ENCODE measurements at regions not wholly inside any gene's neighbourhood (a gene's known extent, or its start where the extent isn't known, plus 50 kb on each side); places are given as distances from the start of the nearest gene placed in this dataset.

- no peak for DNase-seq
Measured at GRCh38 chr14:89660166-89660565, 243.1 kb upstream of the FOXN3 start.

GRCh38 chr14:89658977-89659670 lies 242.1 kb upstream of the FOXN3 start:
- DNase-seq: no peak

DNA sequence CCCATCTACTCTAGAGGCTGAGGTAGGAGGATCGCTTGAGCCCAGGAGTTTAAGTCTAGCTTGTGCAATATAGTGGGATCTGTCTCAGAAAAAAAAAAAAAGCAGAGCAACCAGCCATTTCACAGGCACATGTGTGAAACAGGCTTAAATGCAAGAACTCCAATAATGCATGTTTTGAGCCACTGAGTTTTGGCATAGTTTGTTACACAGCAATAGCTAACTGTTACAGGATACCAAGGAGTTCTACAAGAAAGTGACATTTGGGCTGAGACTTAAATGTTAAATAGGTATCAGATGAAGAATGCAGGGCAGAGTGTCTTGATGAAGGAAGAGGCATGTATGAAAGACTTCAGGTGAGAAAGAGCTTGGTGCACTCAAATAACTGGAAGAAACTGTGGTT lies 240.0 kb upstream of the FOXN3 start:
- DNase-seq: no peak

- DNase-seq: no peak
Measured at GRCh38 chr14:89654998-89655397, 238.0 kb upstream of the FOXN3 start.

DNA sequence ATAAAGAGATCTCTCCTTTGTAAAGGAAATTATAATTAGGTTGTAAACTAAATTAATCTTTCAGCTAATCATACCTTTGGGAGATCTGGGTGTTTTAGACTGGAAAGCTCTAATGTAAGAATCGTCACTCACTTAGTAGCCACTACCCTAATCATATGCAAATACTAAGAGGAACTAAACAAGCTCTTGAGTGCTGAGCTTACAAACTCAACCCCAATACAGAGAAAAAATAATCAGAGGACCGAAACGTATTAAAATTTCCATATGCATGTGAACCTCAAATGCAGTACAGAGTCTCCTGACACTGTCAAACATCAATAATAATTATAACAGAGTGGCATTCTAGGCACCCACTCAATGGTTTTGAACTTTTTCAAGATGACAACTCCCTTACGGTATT lies 235.3 kb upstream of the FOXN3 start:
- no peak for DNase-seq

- DNase-seq: no peak
Measured at GRCh38 chr14:89651805-89652204, 234.8 kb upstream of the FOXN3 start.

DNA sequence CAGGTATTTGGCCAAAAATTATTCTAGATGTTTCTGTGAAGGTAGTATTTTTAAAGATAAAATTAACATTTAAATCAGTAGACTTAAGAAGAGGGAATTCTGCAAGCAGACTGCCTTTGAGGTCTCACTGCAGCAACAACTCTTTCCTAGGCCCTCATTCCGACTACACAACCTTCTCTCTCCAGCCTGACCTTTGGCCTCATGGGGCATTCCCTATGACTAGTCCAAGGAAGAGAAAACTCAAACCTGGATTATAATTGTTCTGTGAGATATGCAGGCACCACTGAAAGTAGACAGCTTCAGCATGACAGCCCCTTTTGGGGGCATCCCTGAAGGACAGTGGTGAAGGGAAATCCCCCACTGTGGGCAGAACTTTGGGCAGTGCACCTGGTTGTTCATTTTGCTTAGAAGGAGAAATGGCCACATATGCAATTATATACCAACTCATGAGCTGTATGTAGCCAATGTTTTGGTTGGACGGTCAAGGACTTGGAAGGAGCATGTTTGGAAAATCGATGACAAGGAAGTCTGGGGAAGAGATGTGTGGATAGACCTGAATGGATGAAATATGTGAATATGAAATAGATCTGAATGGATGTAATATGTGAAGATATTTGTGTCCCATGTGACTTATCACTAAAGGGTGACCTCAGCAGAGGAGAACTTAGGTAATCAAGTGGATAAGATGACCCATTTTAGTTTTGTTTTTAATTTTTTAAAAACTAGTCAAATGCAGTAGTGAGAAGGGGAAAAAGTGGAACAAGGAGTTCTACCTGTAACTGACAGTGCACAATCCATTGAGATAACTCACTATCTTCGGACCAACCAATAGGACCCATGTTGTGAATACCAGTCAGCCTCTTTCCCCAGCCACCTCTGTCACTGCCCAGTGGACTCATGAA lies 233.3 kb upstream of the FOXN3 start:
- DNase-seq: no peak

DNA sequence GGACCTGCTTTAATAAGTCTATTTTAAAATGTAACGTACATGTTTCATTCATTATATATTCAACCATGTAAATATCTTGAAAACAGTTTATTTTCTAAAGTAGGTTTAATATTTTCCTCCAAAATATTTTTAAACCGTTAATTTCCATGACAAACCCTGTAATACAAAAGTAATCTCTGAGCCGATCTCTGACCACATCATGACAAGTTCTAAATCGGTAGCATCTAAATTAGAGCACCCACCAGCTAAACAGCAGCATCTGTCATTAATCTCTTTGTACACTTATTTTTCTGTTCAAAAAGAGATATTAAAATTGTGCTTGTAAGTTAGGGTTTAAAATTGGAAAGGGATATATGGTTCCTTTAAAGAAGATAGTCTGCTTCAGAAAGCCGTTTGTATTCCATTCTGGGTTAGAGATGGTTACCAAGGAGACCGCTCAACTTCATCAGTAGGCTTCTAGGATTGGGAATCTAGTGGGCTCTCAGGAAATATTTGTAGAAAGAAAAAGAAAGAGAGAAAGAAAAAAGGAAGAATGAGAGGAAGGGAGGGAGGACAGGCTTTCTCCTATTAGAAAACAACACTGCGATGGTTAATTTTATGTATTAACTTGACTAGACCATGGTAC lies 232.5 kb upstream of the FOXN3 start:
- no peak for DNase-seq

DNA sequence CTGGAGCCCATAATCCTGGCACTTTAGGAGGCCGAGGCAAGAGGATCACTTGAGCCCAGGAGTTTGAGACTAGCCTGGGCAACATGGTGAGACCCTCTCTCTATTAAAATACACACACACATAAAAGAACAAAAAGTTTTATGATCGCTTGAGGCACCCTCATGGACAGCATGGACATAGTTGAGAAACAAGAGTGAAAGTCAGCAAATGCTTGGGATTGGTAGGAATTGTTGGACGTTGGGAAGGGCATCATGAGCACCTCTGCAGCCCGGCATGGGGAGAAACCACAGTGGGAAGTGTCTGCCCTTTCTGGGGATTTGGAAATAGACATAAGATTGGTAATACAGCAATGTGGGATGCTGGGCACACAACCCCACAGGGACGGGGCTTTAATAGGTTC lies 231.9 kb upstream of the FOXN3 start:
- DNase-seq: no peak

GRCh38 chr14:89648510-89648909 lies 231.5 kb upstream of the FOXN3 start:
- DNase-seq: no peak

GRCh38 chr14:89646971-89647370 lies 229.9 kb upstream of the FOXN3 start:
- no peak for DNase-seq

GRCh38 chr14:89644641-89645040 lies 227.6 kb upstream of the FOXN3 start:
- no peak for DNase-seq

DNA sequence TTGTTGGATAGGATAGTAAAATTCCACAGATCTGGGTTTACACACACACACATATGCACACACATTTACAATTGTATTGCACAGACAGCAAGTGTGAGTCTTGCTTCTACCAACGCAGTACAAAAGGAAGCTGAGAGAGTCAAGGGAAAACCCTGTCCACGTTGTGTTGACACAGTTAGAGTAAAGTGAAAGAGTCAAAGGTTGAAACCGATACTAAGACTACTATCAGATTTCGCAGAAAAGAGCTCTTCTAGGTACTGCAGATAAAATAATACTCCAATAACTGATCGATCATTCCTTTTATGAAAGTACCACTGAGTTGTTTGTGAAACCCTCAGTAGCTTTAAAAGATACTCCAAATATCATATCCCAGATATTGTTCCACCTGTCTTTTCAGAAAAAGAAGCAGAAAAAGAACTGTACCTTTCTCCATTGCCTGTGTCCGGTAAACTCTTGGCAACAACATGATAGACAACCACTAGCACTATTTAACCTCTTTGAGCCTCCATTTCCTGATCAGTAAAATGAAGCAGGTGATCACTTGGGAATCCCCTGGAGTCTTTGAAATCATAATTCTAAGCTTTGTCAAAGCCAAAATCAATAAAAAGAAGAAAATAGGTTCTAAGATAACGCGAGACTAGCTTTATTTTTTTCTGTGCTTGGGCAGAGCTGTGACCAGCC lies 224.6 kb upstream of the FOXN3 start:
- DNase-seq: no peak

- no peak for DNase-seq
Measured at GRCh38 chr14:89640141-89640540, 223.1 kb upstream of the FOXN3 start.

- no peak for DNase-seq
Measured at GRCh38 chr14:89639687-89640086, 222.7 kb upstream of the FOXN3 start.

GRCh38 chr14:89638891-89639290 lies 221.9 kb upstream of the FOXN3 start:
- no peak for DNase-seq

- no peak for DNase-seq
Measured at GRCh38 chr14:89637581-89637980, 220.5 kb upstream of the FOXN3 start.

- DNase-seq: no peak
Measured at GRCh38 chr14:89635615-89636014, 218.6 kb upstream of the FOXN3 start.

GRCh38 chr14:89634037-89634436 lies 217.0 kb upstream of the FOXN3 start:
- DNase-seq: no peak

- no peak for DNase-seq
Measured at GRCh38 chr14:89630101-89630829, 213.2 kb upstream of the FOXN3 start.

GRCh38 chr14:89629383-89629782 lies 212.3 kb upstream of the FOXN3 start:
- no peak for DNase-seq

DNA sequence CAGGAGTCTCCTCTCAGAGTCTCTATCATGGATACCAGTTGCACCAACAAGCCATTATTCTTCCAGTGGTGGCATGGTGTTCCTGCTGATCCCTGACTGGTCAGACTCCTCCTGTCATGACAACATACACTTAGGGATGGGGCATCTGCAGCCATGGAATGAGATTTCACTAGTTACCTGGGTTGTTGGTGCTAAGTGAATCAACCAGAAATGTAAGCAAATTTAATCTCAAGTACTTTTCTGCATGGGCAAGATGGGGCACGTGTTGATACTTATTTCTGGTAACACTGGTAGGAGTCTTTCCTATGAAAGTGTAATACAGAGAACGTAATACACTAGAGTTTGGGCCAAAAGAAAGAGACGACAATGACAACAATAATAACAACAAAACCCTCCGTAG lies 211.5 kb upstream of the FOXN3 start:
- DNase-seq: no peak
